Neutrophil (primary cell): ENCODE measurements at regions not wholly inside any gene's neighbourhood (a gene's known extent, or its start where the extent isn't known, plus 50 kb on each side); places are given as distances from the start of the nearest gene placed in this dataset.

Source experiments
- H3K27ac ChIP-seq: fragments of 200-600 bp; sonication (generic); 2 replicates; pipeline ENCODE4 v1.5.1; 2016; ENCODE audit warnings: mild to moderate bottlenecking, moderate library complexity
- H3K27me3 ChIP-seq: fragments of 200-600 bp; sonication (generic); 2 replicates; pipeline ENCODE4 v1.6.0; 2016; ENCODE audit warnings: mild to moderate bottlenecking
- H3K36me3 ChIP-seq: fragments of 200-600 bp; sonication (generic); 2 replicates; pipeline ENCODE4 v1.5.1; 2017
- H3K4me1 ChIP-seq, 2 experiments: fragments of 200-600 bp in 1 of 2; sonication (generic) in 1 of 2; 1 replicate in 1 of 2; 2 replicates in 1 of 2; pipeline versions ENCODE4 v1.5.1 to v1.6.1; 2013 to 2016; ENCODE audit warnings: low read depth in 1 of 2, low read length in 1 of 2, mild to moderate bottlenecking in 1 of 2, moderate library complexity in 1 of 2; ENCODE audit not compliant: control insufficient read depth in 1 of 2, insufficient read depth in 1 of 2
- H3K4me3 ChIP-seq, 2 experiments: fragments of 200-600 bp in 1 of 2; sonication (generic) in 1 of 2; 1 replicate in 1 of 2; 2 replicates in 1 of 2; pipeline ENCODE4 v1.5.1; 2013 to 2016; ENCODE audit warnings: low read depth in 1 of 2, low read length in 1 of 2, mild to moderate bottlenecking in 1 of 2, moderate library complexity in 1 of 2
- H3K9me3 ChIP-seq: fragments of 200-600 bp; sonication (generic); 2 replicates; pipeline ENCODE4 v1.5.1; 2016
- CTCF ChIP-seq: fragments of 200-600 bp; sonication (generic); IDR thresholded peaks from 2 replicates; pipeline ENCODE4 v1.5.1; 2016; ENCODE audit warnings: antibody characterized with exemption

GRCh38 chr2:81545626-81546025 lies 1241.1 kb upstream of the LRRTM1 start:
- Histone ChIP-seq H3K9me3 (no peaks in the 10 kb centered on the region), H3K4me3 (no peak overlapping the region), H3K36me3 (no peaks in the 10 kb centered on the region), H3K27ac (no peak overlapping the region), H3K4me1 (no peaks in the 10 kb centered on the region), H3K27me3 (no peaks in the 10 kb centered on the region)
- no peak for TF ChIP-seq CTCF

- no peak for TF ChIP-seq CTCF
- no peak overlapping the region for H3K4me3 ChIP-seq
- no peaks in the 10 kb centered on the region for H3K9me3 ChIP-seq
- no peaks in the 10 kb centered on the region for H3K4me1 ChIP-seq
- H3K36me3 ChIP-seq = no peaks in the 10 kb centered on the region
- H3K27ac ChIP-seq = no peak overlapping the region
- H3K27me3 ChIP-seq = no peaks in the 10 kb centered on the region
Observed at GRCh38 chr2:81542119-81542518, 1237.6 kb upstream of the LRRTM1 start.

GRCh38 chr2:81529944-81530343 lies 1225.4 kb upstream of the LRRTM1 start:
- TF ChIP-seq CTCF = no peak
- Histone ChIP-seq H3K27ac (no peak overlapping the region), H3K4me3 (no peak overlapping the region), H3K36me3 (no peaks in the 10 kb centered on the region), H3K9me3 (no peaks in the 10 kb centered on the region), H3K4me1 (no peaks in the 10 kb centered on the region), H3K27me3 (no peaks in the 10 kb centered on the region)

- Histone ChIP-seq H3K27me3 (no peaks in the 10 kb centered on the region), H3K9me3 (no peaks in the 10 kb centered on the region), H3K27ac (no peak overlapping the region), H3K4me3 (no peak overlapping the region), H3K4me1 (no peaks in the 10 kb centered on the region), H3K36me3 (no peaks in the 10 kb centered on the region)
- TF ChIP-seq CTCF = no peak
Observed at GRCh38 chr2:81528852-81529480, 1224.4 kb upstream of the LRRTM1 start.

- Histone ChIP-seq H3K36me3 (no peaks in the 10 kb centered on the region), H3K4me1 (no peaks in the 10 kb centered on the region), H3K9me3 (no peaks in the 10 kb centered on the region), H3K4me3 (no peak overlapping the region), H3K27ac (no peak overlapping the region), H3K27me3 (no peaks in the 10 kb centered on the region)
- no peak for TF ChIP-seq CTCF
Observed at GRCh38 chr2:81523344-81523743, 1218.8 kb upstream of the LRRTM1 start.

- no peaks in the 10 kb centered on the region for H3K9me3 ChIP-seq
- no peak overlapping the region for H3K27ac ChIP-seq
- H3K4me3 ChIP-seq = no peak overlapping the region
- no peak for TF ChIP-seq CTCF
- H3K27me3 ChIP-seq = no peaks in the 10 kb centered on the region
- H3K4me1 ChIP-seq = no peaks in the 10 kb centered on the region
- H3K36me3 ChIP-seq = no peaks in the 10 kb centered on the region
Observed at GRCh38 chr2:81513328-81513727, 1208.8 kb upstream of the LRRTM1 start.
